ENCODE measurements at regions not wholly inside any gene's neighbourhood (a gene's known extent, or its start where the extent isn't known, plus 50 kb on each side); places are given as distances from the start of the nearest gene placed in this dataset.

DNA sequence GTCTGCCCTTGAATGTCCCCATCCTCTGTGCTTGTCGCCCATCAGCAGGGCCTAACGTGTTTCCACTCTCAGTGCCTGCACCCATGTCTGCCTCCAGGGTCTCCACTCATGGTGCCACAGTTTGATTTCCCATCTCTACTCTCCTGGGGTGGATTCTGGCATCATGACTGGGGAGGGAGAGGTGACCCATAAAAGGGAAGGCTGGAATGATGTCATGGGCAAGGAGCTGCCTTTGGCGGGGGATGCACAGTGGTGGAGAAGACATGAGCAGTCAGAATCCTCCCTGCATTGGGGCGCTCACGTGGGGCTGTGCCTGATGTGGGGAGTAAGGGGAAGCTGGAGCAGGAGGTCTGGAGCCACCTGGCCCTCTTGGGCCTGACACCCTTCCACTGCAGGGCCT, 100.9 kb downstream of the USP22 start (continued):
- no peak for TF ChIP-seq ZNF792 (tag by site-specific recombination; IDR thresholded peaks at IDR 0.05)
- TF ChIP-seq YY2 (tag by site-specific recombination; IDR thresholded peaks at IDR 0.05): no peak
- TF ChIP-seq ZNF530 (tag by site-specific recombination; IDR thresholded peaks at IDR 0.05; ENCODE audit: low read depth): no peak
- no peak for TF ChIP-seq ZBTB48 (tag by site-specific recombination; IDR thresholded peaks at IDR 0.05)
- TF ChIP-seq ZNF324 (tag by site-specific recombination; IDR thresholded peaks at IDR 0.05): no peak
- no peak for TF ChIP-seq ZNF214 (tag by site-specific recombination; IDR thresholded peaks at IDR 0.05; ENCODE audit: borderline replicate concordance)
- 0 out of 2 replicates have a peak, but pooled peaks have one; percentile 0 for TF ChIP-seq ZFHX2 (tag by site-specific recombination; conservative IDR thresholded peaks at IDR 0.05)

DNA sequence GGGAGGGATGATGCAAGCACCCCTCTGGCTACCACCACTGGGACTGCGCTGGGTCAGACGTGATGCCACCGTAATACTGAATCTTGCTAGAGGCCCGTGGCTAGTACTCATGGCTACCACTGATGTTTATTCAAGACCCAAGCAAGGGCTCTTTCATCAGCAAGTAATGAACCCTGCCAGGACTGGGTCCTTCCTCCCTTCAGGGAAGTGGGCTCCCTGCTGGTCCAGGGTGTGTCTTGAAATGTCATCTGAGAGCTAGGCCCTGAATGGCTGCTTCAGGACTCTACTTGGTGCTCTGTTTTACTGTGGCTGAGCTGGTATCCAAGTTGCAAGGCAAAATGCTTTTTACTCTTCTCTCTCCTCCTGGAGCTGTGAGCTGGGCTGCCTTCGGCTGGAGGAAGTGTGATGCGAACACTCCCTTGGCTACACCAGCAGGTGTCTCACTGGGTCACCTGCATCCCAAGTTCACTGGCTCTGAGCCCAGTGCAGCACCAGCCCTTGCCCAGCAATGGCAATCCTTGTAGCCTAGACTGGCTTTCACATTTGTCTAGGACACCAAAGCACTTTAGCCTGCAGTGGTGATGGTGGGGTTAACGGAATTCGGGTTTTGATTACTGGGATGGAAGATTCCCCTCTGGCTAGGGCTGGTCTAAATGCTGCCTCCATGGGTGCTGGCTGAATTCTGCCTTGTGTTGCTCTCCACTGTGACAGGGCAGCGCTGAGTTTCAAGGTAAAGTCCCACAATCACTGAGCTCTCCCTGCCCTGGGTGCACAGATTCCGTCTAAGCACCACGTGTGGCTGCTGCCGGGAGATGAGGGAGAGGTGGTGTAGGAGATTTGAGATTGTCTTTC, 98.6 kb downstream of the USP22 start:
- no peak overlapping the region for H3K4me3 ChIP-seq (ENCODE audit: low read depth, low read length)
- no peaks in the 10 kb centered on the region for H3K9me3 ChIP-seq (ENCODE audit: control insufficient read depth, insufficient read depth, low read depth, low read length)
- ChIA-PET POLR2A (no interaction called here), CTCF (interaction anchor here (0.6 to 4.2 kb wide), 20 partner anchors 7 to 92 kb away, joined by 3 to 27 read pairs (median 4); no protein-coding TSS in a partner anchor)
- no peaks in the 10 kb centered on the region for H3K36me3 ChIP-seq (ENCODE audit: control insufficient read depth in 2 of 2, insufficient read depth in 1 of 2, low read length in 2 of 2)
- H3K4me1 ChIP-seq (ENCODE audit: control insufficient read depth, insufficient read depth, low read length): peaks cover 9% of the 10 kb centered on the region
- H3K27ac ChIP-seq (ENCODE audit: extremely low read depth, low read depth, low read length): no peak overlapping the region
- TF ChIP-seq, protein P1, sequence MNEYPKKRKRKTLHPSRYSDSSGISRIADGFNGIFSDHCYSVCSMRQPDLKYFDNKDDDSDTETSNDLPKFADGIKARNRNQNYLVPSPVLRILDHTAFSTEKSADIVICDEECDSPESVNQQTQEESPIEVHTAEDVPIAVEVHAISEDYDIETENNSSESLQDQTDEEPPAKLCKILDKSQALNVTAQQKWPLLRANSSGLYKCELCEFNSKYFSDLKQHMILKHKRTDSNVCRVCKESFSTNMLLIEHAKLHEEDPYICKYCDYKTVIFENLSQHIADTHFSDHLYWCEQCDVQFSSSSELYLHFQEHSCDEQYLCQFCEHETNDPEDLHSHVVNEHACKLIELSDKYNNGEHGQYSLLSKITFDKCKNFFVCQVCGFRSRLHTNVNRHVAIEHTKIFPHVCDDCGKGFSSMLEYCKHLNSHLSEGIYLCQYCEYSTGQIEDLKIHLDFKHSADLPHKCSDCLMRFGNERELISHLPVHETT (tag by site-specific recombination; IDR thresholded peaks at IDR 0.05): no peak
- no peak for TF ChIP-seq ZNF624 (tag by site-specific recombination; IDR thresholded peaks at IDR 0.05)
- TF ChIP-seq, protein P2, sequence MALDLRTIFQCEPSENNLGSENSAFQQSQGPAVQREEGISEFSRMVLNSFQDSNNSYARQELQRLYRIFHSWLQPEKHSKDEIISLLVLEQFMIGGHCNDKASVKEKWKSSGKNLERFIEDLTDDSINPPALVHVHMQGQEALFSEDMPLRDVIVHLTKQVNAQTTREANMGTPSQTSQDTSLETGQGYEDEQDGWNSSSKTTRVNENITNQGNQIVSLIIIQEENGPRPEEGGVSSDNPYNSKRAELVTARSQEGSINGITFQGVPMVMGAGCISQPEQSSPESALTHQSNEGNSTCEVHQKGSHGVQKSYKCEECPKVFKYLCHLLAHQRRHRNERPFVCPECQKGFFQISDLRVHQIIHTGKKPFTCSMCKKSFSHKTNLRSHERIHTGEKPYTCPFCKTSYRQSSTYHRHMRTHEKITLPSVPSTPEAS (tag by site-specific recombination; IDR thresholded peaks at IDR 0.05): no peak
- TF ChIP-seq FEZF1 (tag by site-specific recombination; IDR thresholded peaks at IDR 0.05): no peak
- TF ChIP-seq KLF9 (tag by site-specific recombination; IDR thresholded peaks at IDR 0.05; ENCODE audit: low read depth): no peak
- TF ChIP-seq ZNF169 (tag by site-specific recombination; IDR thresholded peaks at IDR 0.05): no peak
- no peak for TF ChIP-seq MYNN (tag by site-specific recombination; IDR thresholded peaks at IDR 0.05; ENCODE audit: borderline replicate concordance)
- no peak for TF ChIP-seq ZNF121 (tag by site-specific recombination; IDR thresholded peaks at IDR 0.05)
- TF ChIP-seq ZNF561 (tag by site-specific recombination; IDR thresholded peaks at IDR 0.05; ENCODE audit: borderline replicate concordance): 0 out of 2 replicates have a peak, but pooled peaks have one; percentile 33
- TF ChIP-seq ZBTB17 (tag by site-specific recombination; IDR thresholded peaks at IDR 0.05): peak; percentile 31; the same call in 1 of the 2 replicates
- 0 out of 2 replicates have a peak, but pooled peaks have one; percentile 26 for TF ChIP-seq TRIM28 (IDR thresholded peaks at IDR 0.05; ENCODE audit: borderline replicate concordance, low read length)
- no peak for TF ChIP-seq ZNF777 (tag by site-specific recombination; IDR thresholded peaks at IDR 0.05; ENCODE audit: borderline replicate concordance)
- TF ChIP-seq ZBTB1 (tag by site-specific recombination; IDR thresholded peaks at IDR 0.05): no peak
- peak; percentile 55 for TF ChIP-seq ZNF654 (tag by site-specific recombination; IDR thresholded peaks at IDR 0.05; ENCODE audit: low read depth)
- TF ChIP-seq, protein P3, sequence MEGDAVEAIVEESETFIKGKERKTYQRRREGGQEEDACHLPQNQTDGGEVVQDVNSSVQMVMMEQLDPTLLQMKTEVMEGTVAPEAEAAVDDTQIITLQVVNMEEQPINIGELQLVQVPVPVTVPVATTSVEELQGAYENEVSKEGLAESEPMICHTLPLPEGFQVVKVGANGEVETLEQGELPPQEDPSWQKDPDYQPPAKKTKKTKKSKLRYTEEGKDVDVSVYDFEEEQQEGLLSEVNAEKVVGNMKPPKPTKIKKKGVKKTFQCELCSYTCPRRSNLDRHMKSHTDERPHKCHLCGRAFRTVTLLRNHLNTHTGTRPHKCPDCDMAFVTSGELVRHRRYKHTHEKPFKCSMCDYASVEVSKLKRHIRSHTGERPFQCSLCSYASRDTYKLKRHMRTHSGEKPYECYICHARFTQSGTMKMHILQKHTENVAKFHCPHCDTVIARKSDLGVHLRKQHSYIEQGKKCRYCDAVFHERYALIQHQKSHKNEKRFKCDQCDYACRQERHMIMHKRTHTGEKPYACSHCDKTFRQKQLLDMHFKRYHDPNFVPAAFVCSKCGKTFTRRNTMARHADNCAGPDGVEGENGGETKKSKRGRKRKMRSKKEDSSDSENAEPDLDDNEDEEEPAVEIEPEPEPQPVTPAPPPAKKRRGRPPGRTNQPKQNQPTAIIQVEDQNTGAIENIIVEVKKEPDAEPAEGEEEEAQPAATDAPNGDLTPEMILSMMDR (tag by site-specific recombination; IDR thresholded peaks at IDR 0.05): peak; percentile 81
- TF ChIP-seq ZNF549 (tag by site-specific recombination; IDR thresholded peaks at IDR 0.05): no peak
- TF ChIP-seq ZNF48 (tag by site-specific recombination; IDR thresholded peaks at IDR 0.05): no peak
- peak; percentile 53; the same call in 1 of the 2 replicates for TF ChIP-seq ZSCAN16 (tag by site-specific recombination; IDR thresholded peaks at IDR 0.05)
- TF ChIP-seq ZNF433 (tag by site-specific recombination; IDR thresholded peaks at IDR 0.05; ENCODE audit: low read depth): no peak
- no peak for TF ChIP-seq ZNF658 (tag by site-specific recombination; IDR thresholded peaks at IDR 0.05)
- TF ChIP-seq ZNF211 (tag by site-specific recombination; IDR thresholded peaks at IDR 0.05; ENCODE audit: low read depth): no peak
- TF ChIP-seq, protein P4, sequence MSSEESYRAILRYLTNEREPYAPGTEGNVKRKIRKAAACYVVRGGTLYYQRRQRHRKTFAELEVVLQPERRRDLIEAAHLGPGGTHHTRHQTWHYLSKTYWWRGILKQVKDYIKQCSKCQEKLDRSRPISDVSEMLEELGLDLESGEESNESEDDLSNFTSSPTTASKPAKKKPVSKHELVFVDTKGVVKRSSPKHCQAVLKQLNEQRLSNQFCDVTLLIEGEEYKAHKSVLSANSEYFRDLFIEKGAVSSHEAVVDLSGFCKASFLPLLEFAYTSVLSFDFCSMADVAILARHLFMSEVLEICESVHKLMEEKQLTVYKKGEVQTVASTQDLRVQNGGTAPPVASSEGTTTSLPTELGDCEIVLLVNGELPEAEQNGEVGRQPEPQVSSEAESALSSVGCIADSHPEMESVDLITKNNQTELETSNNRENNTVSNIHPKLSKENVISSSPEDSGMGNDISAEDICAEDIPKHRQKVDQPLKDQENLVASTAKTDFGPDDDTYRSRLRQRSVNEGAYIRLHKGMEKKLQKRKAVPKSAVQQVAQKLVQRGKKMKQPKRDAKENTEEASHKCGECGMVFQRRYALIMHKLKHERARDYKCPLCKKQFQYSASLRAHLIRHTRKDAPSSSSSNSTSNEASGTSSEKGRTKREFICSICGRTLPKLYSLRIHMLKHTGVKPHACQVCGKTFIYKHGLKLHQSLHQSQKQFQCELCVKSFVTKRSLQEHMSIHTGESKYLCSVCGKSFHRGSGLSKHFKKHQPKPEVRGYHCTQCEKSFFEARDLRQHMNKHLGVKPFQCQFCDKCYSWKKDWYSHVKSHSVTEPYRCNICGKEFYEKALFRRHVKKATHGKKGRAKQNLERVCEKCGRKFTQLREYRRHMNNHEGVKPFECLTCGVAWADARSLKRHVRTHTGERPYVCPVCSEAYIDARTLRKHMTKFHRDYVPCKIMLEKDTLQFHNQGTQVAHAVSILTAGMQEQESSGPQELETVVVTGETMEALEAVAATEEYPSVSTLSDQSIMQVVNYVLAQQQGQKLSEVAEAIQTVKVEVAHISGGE (tag by site-specific recombination; conservative IDR thresholded peaks at IDR 0.05; ENCODE audit: low read depth): no peak
- no peak for TF ChIP-seq ZNF830 (tag by site-specific recombination; IDR thresholded peaks at IDR 0.05; ENCODE audit: low read depth)

All from HEK293 (cell line).